OCI-LY7 (cell line): ENCODE measurements at regions not wholly inside any gene's neighbourhood (a gene's known extent, or its start where the extent isn't known, plus 50 kb on each side); places are given as distances from the start of the nearest gene placed in this dataset.
A peak's percentile ranks its signal among the peaks of the same experiment; 100 is the strongest.

Experiments
- BruUV-seq: library from RNA; stranded (reverse); fragments of 400-500 nt; replicated peaks from 2 replicates; lab custom pipeline; 2021; lab: Mats Ljungman, UMichigan
- CTCF ChIA-PET: fragments of 300-600 bp; sonication (Branson Sonifier 250); formaldehyde crosslinking; loops from one replicate; lab custom pipeline; 2022; ENCODE audit warnings: antibody characterized with exemption; ENCODE audit not compliant: unreplicated experiment; lab: Charles Lee
- POLR2A ChIA-PET: fragments of 300-600 bp; sonication (Branson Sonifier 250); formaldehyde crosslinking; loops from one replicate; lab custom pipeline; 2022; ENCODE audit warnings: antibody characterized with exemption; lab: Charles Lee
- DNase-seq: peaks from one replicate; pipeline ENCODE4 v3.0.0-alpha.2; 2015; ENCODE audit warnings: low spot score
- H2AFZ ChIP-seq: fragments of 200-600 bp; sonication (generic), shearing (Covaris generic); 2 replicates; pipeline ENCODE4 v1.6.1; 2014; ENCODE audit warnings: mild to moderate bottlenecking, antibody characterized with exemption, low read length, moderate library complexity
- H3K27ac ChIP-seq: fragments of 200-600 bp; sonication (generic); 2 replicates; pipeline ENCODE4 v1.5.1; 2014; ENCODE audit warnings: mixed run types, low read depth, mild to moderate bottlenecking, moderate library complexity, low read length, inconsistent platforms; ENCODE audit not compliant: poor library complexity, severe bottlenecking
- H3K36me3 ChIP-seq: fragments of 200-600 bp; sonication (generic); 2 replicates; pipeline ENCODE4 v1.6.1; 2014; ENCODE audit warnings: mild to moderate bottlenecking, antibody characterized with exemption, low read length, moderate library complexity, mixed read lengths; ENCODE audit not compliant: insufficient read depth
- H3K4me1 ChIP-seq: fragments of 200-600 bp; sonication (generic); 2 replicates; pipeline ENCODE4 v1.5.1; 2014; ENCODE audit warnings: mild to moderate bottlenecking, low read length; ENCODE audit not compliant: insufficient read depth, poor library complexity, severe bottlenecking
- H3K4me2 ChIP-seq: fragments of 200-600 bp; sonication (generic); 2 replicates; pipeline ENCODE4 v1.6.1; 2014; ENCODE audit warnings: mild to moderate bottlenecking, low read length
- H3K4me3 ChIP-seq: fragments of 200-600 bp; sonication (generic); 2 replicates; pipeline ENCODE4 v1.5.1; 2014; ENCODE audit warnings: mild to moderate bottlenecking, low read depth, low read length; ENCODE audit not compliant: poor library complexity, severe bottlenecking
- H3K79me2 ChIP-seq: fragments of 200-600 bp; sonication (generic); 2 replicates; pipeline ENCODE4 v1.6.1; 2016; ENCODE audit warnings: low read depth, mild to moderate bottlenecking, low read length, moderate library complexity, mixed read lengths; ENCODE audit not compliant: insufficient read depth
- H3K9me2 ChIP-seq: fragments of 200-600 bp; sonication (generic); 2 replicates; pipeline ENCODE4 v1.6.1; 2016; ENCODE audit warnings: mild to moderate bottlenecking, low read length, mixed read lengths; ENCODE audit not compliant: insufficient read depth
- H3K9me3 ChIP-seq: fragments of 200-600 bp; sonication (generic); 2 replicates; pipeline ENCODE4 v1.6.1; 2014; ENCODE audit warnings: mild to moderate bottlenecking, mixed run types, low read length, mixed read lengths
- H4K20me1 ChIP-seq: fragments of 200-600 bp; sonication (generic); 2 replicates; pipeline ENCODE4 v1.6.1; 2014; ENCODE audit warnings: mild to moderate bottlenecking, antibody characterized with exemption, low read length, moderate library complexity, mixed read lengths; ENCODE audit not compliant: insufficient read depth
- CTCF ChIP-seq: fragments of 200-600 bp; sonication (generic); conservative IDR thresholded peaks from 2 replicates; pipeline ENCODE4 v1.5.1; 2014; ENCODE audit warnings: mild to moderate bottlenecking, antibody characterized with exemption, low read length, moderate library complexity, mixed read lengths
- EZH2phosphoT487 ChIP-seq: fragments of 200-600 bp; sonication (generic); IDR thresholded peaks from 2 replicates; pipeline ENCODE4 v1.6.1; 2018; ENCODE audit warnings: low read depth, borderline replicate concordance, mild to moderate bottlenecking, mixed run types, antibody characterized with exemption, low read length, moderate library complexity, mixed read lengths
- intact Hi-C: fragments of 100-400 bp; cut with micrococcal nuclease; formaldehyde crosslinking; loops from one replicate; pipeline ENCODE4 v1.10.0; 2022; ENCODE audit not compliant: unreplicated experiment

GRCh38 chr14:76948213-76948947, 80.1 kb downstream of the IRF2BPL start:
- Histone ChIP-seq H4K20me1 (no peaks in the 10 kb centered on the region), H3K36me3 (no peaks in the 10 kb centered on the region), H3K4me2 (no peak overlapping the region), H3K79me2 (no peaks in the 10 kb centered on the region), H3K9me2 (no peaks in the 10 kb centered on the region), H3K4me1 (peaks cover 13% of the 10 kb centered on the region), H3K27ac (no peak overlapping the region), H3K9me3 (no peaks in the 10 kb centered on the region), H3K4me3 (no peak overlapping the region), H2AFZ (no peak overlapping the region)
- BruUV-seq = no TSS peak
- intact Hi-C loops = loop anchor here (5.0 kb wide), 1 partner anchor 36 kb away; no protein-coding TSS in a partner anchor
- ChIA-PET CTCF (interaction anchor here (1.2 kb wide), 1 partner anchor 14 kb away, joined by 3 read pairs; no protein-coding TSS in a partner anchor), POLR2A (no interaction called here)
- DNase-seq = no peak
- TF ChIP-seq CTCF (no peak), EZH2phosphoT487 (no peak)

GRCh38 chr14:76947838-76948184, 80.7 kb downstream of the IRF2BPL start:
- H3K79me2 ChIP-seq = no peaks in the 10 kb centered on the region
- TF ChIP-seq CTCF = no peak
- TF ChIP-seq EZH2phosphoT487 = no peak
- BruUV-seq = no TSS peak
- ChIA-PET POLR2A (no interaction called here), CTCF (interaction anchor here (0.6 to 1.2 kb wide), 4 partner anchors 14 to 1239 kb away, joined by 3 to 4 read pairs (median 3); no protein-coding TSS in a partner anchor)
- peak overlapping the region; percentile 41; the same call in 1 of the 2 replicates for H3K4me2 ChIP-seq
- no peaks in the 10 kb centered on the region for H3K9me3 ChIP-seq
- H3K9me2 ChIP-seq = no peaks in the 10 kb centered on the region
- H3K36me3 ChIP-seq = no peaks in the 10 kb centered on the region
- no peak overlapping the region for H2AFZ ChIP-seq
- intact Hi-C loops = loop anchor here (1.0 to 5.0 kb wide), 2 partner anchors 36 to 105 kb away; no protein-coding TSS in a partner anchor
- no peaks in the 10 kb centered on the region for H4K20me1 ChIP-seq
- H3K27ac ChIP-seq = no peak overlapping the region
- H3K4me1 ChIP-seq = peaks cover 13% of the 10 kb centered on the region
- DNase-seq = no peak
- no peak overlapping the region for H3K4me3 ChIP-seq
